ENCODE measurements at regions not wholly inside any gene's neighbourhood (a gene's known extent, or its start where the extent isn't known, plus 50 kb on each side); places are given as distances from the start of the nearest gene placed in this dataset.
"Not testable (repeated sequence)": the region's sequence is repeated elsewhere in the genome, so short reads cannot be mapped to it uniquely, and the experiment has no call there.

GRCh38 chr1:208349694-208350330 lies 105.6 kb upstream of the PLXNA2 start:
- DNase-seq: peak; percentile 87

GRCh38 chr1:208350815-208351214 lies 106.6 kb upstream of the PLXNA2 start:
- DNase-seq: no peak

- no peak for DNase-seq
Measured at GRCh38 chr1:208351838-208352237, 107.7 kb upstream of the PLXNA2 start.

GRCh38 chr1:208353797-208354196 lies 109.6 kb upstream of the PLXNA2 start:
- DNase-seq: not testable (repeated sequence)

GRCh38 chr1:208357644-208358507 lies 113.7 kb upstream of the PLXNA2 start:
- no peak for DNase-seq

GRCh38 chr1:208358651-208359050 lies 114.5 kb upstream of the PLXNA2 start:
- DNase-seq: no peak

- DNase-seq: no peak
Measured at GRCh38 chr1:208362011-208362410, 117.8 kb upstream of the PLXNA2 start.

- no peak for DNase-seq
Measured at GRCh38 chr1:208366559-208366958, 122.4 kb upstream of the PLXNA2 start.

GRCh38 chr1:208369045-208369444 lies 124.9 kb upstream of the PLXNA2 start:
- no peak for DNase-seq

GRCh38 chr1:208369658-208370057 lies 125.5 kb upstream of the PLXNA2 start:
- DNase-seq: no peak

GRCh38 chr1:208374391-208374941 lies 130.3 kb upstream of the PLXNA2 start:
- DNase-seq: no peak

GRCh38 chr1:208381481-208381880 lies 137.3 kb upstream of the PLXNA2 start:
- DNase-seq: no peak

- peak; percentile 97 for DNase-seq
Measured at GRCh38 chr1:208387908-208388811, 144.0 kb upstream of the PLXNA2 start.

- no peak for DNase-seq
Measured at GRCh38 chr1:208393416-208393815, 149.2 kb upstream of the PLXNA2 start.

GRCh38 chr1:208393826-208394225 lies 149.6 kb upstream of the PLXNA2 start:
- no peak for DNase-seq

- no peak for DNase-seq
Measured at GRCh38 chr1:208397286-208397685, 153.1 kb upstream of the PLXNA2 start.

- DNase-seq: no peak
Measured at GRCh38 chr1:208405014-208405413, 160.8 kb upstream of the PLXNA2 start.

GRCh38 chr1:208409176-208409575 lies 165.0 kb upstream of the PLXNA2 start:
- DNase-seq: no peak

- DNase-seq: no peak
Measured at GRCh38 chr1:208410409-208410808, 166.2 kb upstream of the PLXNA2 start.

- DNase-seq: no peak
Measured at GRCh38 chr1:208413006-208413405, 168.8 kb upstream of the PLXNA2 start.

GRCh38 chr1:208418667-208419066 lies 174.5 kb upstream of the PLXNA2 start:
- DNase-seq: no peak

- DNase-seq: no peak
Measured at GRCh38 chr1:208419746-208420420, 175.7 kb upstream of the PLXNA2 start.

All from NCI-H1105 treated with DMSO at 0.1 percent for 48 hours (cell line).